ENCODE measurements at regions not wholly inside any gene's neighbourhood (a gene's known extent, or its start where the extent isn't known, plus 50 kb on each side); places are given as distances from the start of the nearest gene placed in this dataset.

DNA sequence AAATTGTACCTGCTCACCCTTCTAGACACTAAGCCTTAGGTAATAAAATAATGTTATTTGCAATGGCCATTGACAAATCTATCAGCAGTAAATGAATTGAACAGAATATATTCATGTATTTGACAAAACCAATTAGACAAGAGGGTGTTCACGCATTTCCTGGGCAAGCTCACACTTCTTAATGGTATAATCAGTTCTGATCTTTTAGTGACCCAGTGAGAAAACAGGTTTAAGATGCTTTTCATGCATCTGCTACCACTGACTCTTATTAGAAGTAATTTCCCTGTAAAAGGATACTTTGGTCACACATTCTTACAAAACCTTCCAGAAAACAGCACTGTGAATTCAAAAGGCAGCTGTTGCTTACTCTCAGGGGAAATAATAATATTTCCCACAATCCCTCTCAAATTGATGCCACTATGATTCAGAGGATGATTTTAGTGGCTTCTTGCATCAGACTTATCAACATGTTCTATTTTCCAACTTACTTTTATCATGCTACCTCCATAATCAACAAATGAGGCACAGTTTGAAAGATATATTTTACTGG, 313.9 kb upstream of the NWD2 start:
- no peak overlapping the region for H3K4me3 ChIP-seq (ENCODE audit: control insufficient read depth, low read depth, low read length)
- DNase-seq (ENCODE audit: low read depth), result no peak
- TF ChIP-seq, protein P1, sequence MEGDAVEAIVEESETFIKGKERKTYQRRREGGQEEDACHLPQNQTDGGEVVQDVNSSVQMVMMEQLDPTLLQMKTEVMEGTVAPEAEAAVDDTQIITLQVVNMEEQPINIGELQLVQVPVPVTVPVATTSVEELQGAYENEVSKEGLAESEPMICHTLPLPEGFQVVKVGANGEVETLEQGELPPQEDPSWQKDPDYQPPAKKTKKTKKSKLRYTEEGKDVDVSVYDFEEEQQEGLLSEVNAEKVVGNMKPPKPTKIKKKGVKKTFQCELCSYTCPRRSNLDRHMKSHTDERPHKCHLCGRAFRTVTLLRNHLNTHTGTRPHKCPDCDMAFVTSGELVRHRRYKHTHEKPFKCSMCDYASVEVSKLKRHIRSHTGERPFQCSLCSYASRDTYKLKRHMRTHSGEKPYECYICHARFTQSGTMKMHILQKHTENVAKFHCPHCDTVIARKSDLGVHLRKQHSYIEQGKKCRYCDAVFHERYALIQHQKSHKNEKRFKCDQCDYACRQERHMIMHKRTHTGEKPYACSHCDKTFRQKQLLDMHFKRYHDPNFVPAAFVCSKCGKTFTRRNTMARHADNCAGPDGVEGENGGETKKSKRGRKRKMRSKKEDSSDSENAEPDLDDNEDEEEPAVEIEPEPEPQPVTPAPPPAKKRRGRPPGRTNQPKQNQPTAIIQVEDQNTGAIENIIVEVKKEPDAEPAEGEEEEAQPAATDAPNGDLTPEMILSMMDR (IDR thresholded peaks at IDR 0.05; ENCODE audit: control insufficient read depth, insufficient read depth, low read depth, low read length, missing control alignments), result no peak

DNA sequence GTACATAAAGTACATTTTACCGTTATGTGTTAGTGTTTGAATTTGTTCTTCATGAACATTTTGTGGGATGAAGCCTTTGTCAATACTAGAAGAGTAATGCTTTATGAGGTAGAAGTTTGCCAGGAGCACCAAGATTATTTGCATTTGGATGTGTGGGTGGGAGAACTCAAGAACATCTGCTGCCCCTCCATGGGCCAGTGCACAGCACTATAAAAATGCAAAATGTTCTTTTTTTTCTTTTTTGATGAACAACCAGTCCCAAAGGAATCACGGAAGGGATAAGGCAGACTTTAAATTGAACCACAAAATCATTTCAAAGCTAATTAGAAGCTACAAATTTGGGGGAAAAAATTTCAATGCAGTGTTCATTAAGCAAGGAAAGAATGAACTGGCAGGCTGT, 300.3 kb upstream of the NWD2 start:
- H3K4me3 ChIP-seq (ENCODE audit: control insufficient read depth, low read depth, low read length), result no peak overlapping the region
- no peak for DNase-seq (ENCODE audit: low read depth)
- TF ChIP-seq, protein P1 (IDR thresholded peaks at IDR 0.05; ENCODE audit: control insufficient read depth, insufficient read depth, low read depth, low read length, missing control alignments), result no peak

DNA sequence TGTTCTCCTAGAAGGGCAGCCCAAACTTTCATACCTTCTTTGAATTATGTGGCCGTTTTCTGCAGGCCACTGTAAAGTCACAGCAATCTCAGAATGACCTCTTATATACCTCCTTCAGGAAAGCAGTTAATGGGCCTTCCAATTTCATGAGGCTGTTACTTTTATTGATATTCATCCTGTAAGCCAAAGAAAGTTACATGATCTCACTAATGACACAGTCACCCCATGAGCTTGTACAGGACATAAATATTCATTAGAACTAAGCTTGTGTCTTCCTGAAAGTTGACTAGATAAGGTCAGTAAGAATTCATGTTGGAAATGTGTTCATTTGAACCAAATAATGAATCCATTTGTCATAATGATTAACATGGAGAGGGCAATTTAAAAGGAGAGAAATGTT, 283.1 kb upstream of the NWD2 start:
- no peak for DNase-seq (ENCODE audit: low read depth)
- H3K4me3 ChIP-seq (ENCODE audit: control insufficient read depth, low read depth, low read length), result no peak overlapping the region
- TF ChIP-seq, protein P1 (IDR thresholded peaks at IDR 0.05; ENCODE audit: control insufficient read depth, insufficient read depth, low read depth, low read length, missing control alignments), result no peak

DNA sequence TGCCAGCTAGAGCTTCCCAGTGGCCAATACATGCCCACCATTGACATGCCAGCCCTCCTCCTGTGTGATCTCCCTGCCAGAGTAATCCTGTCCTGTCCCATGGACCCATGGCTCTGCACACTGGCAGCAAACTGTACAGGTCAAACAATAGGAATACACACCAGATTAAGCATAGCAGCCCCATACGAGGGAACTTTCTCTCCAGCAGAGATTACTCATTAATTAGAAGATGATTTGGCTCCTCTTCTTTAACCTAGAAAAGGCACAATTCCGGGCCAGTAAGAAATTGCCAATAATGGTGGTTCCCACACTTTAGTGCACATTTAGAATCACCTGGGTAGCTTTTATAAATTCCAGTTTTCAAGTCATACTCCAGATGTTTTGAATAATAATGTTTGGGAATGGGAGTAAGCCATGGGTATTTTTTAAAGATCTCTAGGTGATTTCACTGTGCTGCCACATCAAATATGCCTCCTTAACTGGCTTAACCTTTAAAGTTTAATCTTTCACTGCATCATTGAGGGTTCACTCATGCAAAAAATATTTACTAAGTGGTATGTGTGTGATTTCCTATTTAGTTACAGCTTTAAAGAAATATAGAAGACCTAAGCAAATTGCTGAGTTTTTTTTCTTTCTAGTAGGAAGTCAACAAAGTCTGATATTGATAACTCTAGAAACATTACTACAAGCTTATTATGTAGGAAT, 277.6 kb upstream of the NWD2 start:
- TF ChIP-seq, protein P1 (IDR thresholded peaks at IDR 0.05; ENCODE audit: control insufficient read depth, insufficient read depth, low read depth, low read length, missing control alignments), result no peak
- no peak for DNase-seq (ENCODE audit: low read depth)

DNA sequence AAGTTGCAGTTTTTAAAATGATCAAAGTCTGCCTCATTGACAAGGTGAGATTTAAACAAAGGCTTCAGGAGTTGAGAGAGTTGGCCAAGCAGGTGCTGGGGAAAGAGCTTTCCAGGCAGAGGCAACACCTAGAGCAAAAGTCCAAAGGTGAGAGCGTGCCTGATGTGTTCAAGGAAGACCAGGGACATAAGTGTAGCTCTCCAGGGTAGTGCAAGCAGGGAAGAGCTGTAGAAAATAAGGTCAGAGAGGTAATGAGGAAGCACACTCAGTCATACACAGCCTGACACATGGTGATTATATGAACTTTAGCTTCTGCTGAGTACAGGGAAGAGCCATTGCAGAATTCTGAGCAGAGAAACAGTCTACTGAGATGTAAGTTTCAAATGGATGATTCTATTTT, 265.0 kb upstream of the NWD2 start:
- H3K4me3 ChIP-seq (ENCODE audit: control insufficient read depth, low read depth, low read length), result no peak overlapping the region
- TF ChIP-seq, protein P1 (IDR thresholded peaks at IDR 0.05; ENCODE audit: control insufficient read depth, insufficient read depth, low read depth, low read length, missing control alignments), result no peak
- DNase-seq (ENCODE audit: low read depth), result no peak

More for the DNA sequence above, 277.6 kb upstream of the NWD2 start:
- H3K4me3 ChIP-seq (ENCODE audit: control insufficient read depth, low read depth, low read length), result no peak overlapping the region

DNA sequence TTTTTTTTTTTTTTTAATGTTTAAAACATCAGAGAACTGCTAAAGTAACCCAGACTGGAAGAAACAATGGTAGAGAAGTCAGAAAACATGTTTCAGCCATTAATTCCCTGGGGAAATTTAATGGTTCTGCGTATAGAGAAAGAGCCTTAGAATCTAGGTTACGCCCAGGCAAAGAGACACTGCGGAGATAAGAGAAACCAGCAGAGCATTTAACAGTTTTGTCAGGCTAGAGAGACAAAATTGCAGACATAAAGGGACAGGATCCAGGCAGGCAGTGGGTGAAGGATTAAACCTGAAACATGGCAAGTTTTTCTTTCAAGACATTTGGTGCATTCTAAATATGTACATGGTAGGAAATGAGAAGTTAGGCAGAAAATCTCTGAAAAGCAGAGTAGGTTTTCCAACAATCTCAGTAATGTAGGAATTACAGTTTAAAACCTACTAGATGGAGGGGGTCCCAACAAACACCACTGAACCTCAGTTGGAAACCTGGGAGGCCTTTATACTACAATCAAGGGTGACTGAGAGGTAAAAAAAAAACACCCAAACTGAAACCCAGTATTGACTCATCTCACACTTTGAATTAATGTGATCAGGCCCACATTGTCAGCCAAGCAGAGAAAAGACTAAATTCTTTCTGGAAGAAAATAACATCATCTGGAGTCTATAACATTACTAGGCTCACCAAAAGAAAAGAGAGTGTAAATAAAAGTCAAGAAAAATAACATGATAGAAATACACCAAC, 254.2 kb upstream of the NWD2 start:
- no peak for DNase-seq (ENCODE audit: low read depth)
- no peak overlapping the region for H3K4me3 ChIP-seq (ENCODE audit: control insufficient read depth, low read depth, low read length)
- TF ChIP-seq, protein P1 (IDR thresholded peaks at IDR 0.05; ENCODE audit: control insufficient read depth, insufficient read depth, low read depth, low read length, missing control alignments), result no peak
